GM12864 (cell line): ENCODE measurements at regions not wholly inside any gene's neighbourhood (a gene's known extent, or its start where the extent isn't known, plus 50 kb on each side); places are given as distances from the start of the nearest gene placed in this dataset.

Experiments
- DNase-seq: peaks from one replicate; pipeline ENCODE4 v3.0.0-alpha.2; 2011; ENCODE audit warnings: low read depth
- H3K4me3 ChIP-seq: 2 replicates; pipeline ENCODE4 v1.5.1; 2011; ENCODE audit warnings: mild to moderate bottlenecking, low read depth, low read length, control low read depth
- TF ChIP-seq, protein P1 (sequence below): IDR thresholded peaks from 2 replicates; pipeline ENCODE4 v1.5.1; 2011; ENCODE audit warnings: low read depth, mild to moderate bottlenecking, moderate library complexity, low read length, control low read depth, inconsistent platforms; ENCODE audit errors: missing control alignments

DNA sequence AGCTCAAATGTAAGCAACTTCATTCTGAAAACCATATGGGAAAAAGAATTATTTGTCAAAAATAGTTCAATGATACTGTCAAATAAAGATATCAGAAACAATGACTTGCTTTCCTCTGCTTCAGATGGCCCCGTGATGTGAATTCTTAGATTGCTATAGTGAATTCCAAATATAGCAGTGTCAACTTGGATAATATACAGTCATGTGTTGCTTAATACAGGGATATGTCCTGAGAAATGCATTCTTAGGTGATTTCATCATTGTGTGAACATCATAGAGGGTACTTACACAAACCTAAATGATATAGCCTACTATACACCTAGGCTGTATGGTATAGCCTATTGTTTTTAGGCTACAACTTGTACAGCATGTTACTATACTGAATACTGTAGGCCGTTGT is 108.7 kb upstream of the MIS18BP1 start:
- H3K4me3 ChIP-seq = no peak overlapping the region
- DNase-seq = no peak
- TF ChIP-seq, protein P1, sequence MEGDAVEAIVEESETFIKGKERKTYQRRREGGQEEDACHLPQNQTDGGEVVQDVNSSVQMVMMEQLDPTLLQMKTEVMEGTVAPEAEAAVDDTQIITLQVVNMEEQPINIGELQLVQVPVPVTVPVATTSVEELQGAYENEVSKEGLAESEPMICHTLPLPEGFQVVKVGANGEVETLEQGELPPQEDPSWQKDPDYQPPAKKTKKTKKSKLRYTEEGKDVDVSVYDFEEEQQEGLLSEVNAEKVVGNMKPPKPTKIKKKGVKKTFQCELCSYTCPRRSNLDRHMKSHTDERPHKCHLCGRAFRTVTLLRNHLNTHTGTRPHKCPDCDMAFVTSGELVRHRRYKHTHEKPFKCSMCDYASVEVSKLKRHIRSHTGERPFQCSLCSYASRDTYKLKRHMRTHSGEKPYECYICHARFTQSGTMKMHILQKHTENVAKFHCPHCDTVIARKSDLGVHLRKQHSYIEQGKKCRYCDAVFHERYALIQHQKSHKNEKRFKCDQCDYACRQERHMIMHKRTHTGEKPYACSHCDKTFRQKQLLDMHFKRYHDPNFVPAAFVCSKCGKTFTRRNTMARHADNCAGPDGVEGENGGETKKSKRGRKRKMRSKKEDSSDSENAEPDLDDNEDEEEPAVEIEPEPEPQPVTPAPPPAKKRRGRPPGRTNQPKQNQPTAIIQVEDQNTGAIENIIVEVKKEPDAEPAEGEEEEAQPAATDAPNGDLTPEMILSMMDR = no peak

DNA sequence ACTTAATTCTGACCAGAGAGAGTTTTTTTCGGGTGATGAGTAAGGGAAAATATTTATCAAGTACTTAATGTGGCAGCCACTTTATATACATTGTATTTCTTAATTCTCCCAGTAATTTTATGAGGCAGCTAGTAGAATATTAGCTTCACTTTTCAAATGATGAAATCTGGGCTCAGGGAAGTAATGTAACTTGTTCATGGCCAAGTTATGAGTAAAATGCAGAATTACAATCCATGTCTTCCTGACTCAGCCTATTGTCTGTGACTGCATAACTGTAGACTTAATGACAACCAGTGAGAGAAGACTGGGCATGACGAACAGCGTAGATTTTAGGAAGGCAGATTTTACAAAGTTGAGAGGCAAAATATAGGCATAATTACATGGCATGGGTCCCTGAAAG is 106.7 kb upstream of the MIS18BP1 start:
- TF ChIP-seq, protein P1 = no peak
- no peak for DNase-seq
- no peak overlapping the region for H3K4me3 ChIP-seq

DNA sequence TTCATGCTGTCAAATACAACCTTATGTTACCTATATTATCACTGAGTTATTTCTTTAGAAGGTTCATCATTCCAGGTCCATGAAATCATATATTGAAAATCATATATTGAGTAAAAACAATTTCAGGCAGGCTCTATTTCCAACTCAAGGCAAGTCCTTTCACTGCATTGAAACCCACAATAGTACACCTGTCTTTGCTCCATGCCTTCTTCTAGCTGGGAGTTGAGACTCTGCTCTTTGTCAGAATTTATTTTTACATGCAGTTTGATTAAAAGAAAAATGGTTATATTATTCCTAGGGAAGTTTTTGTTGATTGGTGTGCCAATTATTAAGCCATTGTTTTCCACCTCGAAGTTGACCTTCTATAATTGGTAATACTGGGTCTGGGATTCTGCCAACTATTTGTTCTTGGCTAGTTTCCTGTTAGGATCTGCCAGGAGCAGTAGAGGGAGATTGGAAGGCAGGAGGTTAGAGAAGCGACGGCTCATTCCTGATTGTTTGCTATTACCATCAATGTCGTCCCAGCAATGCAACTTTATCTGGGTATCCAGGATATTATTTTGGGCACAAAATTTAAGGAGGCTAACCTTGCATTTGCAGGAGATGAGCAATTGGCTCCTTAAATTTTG is 79.5 kb upstream of the MIS18BP1 start:
- TF ChIP-seq, protein P1 = no peak
- no peak for DNase-seq
- no peak overlapping the region for H3K4me3 ChIP-seq

DNA sequence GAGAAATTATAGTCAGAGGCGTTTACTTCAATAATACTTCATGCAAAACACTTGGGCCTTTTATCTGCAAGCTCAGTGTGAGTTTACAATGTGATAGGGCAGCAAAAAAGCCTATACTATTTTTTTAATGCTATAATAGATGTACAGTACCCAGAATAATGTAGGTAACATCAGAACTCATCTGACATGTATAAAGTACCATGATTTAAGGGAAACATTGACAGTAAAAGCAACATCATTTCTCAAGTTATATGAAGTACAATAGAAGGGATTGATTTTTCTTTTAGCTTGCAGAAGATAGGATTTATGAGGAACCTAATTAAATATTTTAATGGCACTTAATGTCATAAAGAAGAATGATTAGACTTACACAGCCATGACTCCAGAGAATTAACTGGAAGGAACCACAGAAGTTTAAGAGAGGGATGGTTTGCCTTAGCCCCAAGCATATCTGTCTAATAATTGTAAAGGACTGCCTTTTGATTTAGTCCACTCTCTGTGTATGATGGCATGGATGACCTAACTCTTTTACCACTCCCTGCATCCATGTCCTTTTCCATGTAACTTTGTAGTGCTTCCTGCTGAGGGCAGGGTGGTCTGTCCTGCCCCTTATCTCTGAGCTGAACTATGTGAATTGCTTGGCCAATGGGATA is 55.9 kb upstream of the MIS18BP1 start:
- no peak for DNase-seq
- no peak overlapping the region for H3K4me3 ChIP-seq
- TF ChIP-seq, protein P1 = no peak
